ENCODE measurements at regions not wholly inside any gene's neighbourhood (a gene's known extent, or its start where the extent isn't known, plus 50 kb on each side); places are given as distances from the start of the nearest gene placed in this dataset.

GRCh38 chr2:84126084-84126483 is 333.0 kb downstream of the SUCLG1 start:
- H3K27me3 ChIP-seq (ENCODE audit: control insufficient read depth, insufficient read depth, low read length), result no peaks in the 10 kb centered on the region
- ChIA-PET CTCF (no interaction called here), POLR2A (no interaction called here)
- no peak overlapping the region for H3K27ac ChIP-seq (ENCODE audit: low read length)
- in situ Hi-C loops (cut with HindIII; ENCODE audit: low pct_unique_long_range_greater_than_20kb, low sequenced_read_pairs), result no loop called here
- ATAC-seq, result no peak
- H3K4me3 ChIP-seq (ENCODE audit: low read depth in 2 of 2, low read length in 2 of 2), result no peak overlapping the region
- BruUV-seq (replicated peaks), result no TSS peak
- no peak for DNase-seq (ENCODE audit: low read depth, low spot score)
- no peaks in the 10 kb centered on the region for H3K4me1 ChIP-seq (ENCODE audit: control insufficient read depth, insufficient read depth, low read length)
- TF ChIP-seq REST (IDR thresholded peaks at IDR 0.05; ENCODE audit: insufficient read depth in 1 of 2, low read depth in 2 of 2, low read length in 1 of 2), result no peak
- TF ChIP-seq TCF7L2 (IDR thresholded peaks at IDR 0.05; ENCODE audit: low read depth, low read length), result no peak
- TF ChIP-seq POLR2AphosphoS5 (IDR thresholded peaks at IDR 0.05; ENCODE audit: low read depth, low read length), result no peak
- no peak for TF ChIP-seq CTCF (IDR thresholded peaks at IDR 0.05)
- no peak for TF ChIP-seq SIN3A (IDR thresholded peaks at IDR 0.05; ENCODE audit: borderline replicate concordance, insufficient read depth, low read depth, low read length)
- no peaks in the 10 kb centered on the region for H3K36me3 ChIP-seq (ENCODE audit: control insufficient read depth, insufficient read depth, low read length)
- intact Hi-C loops (cut with micrococcal nuclease; ENCODE audit: unreplicated experiment), result no loop called here
- H3K9me3 ChIP-seq (ENCODE audit: control insufficient read depth, insufficient read depth, low read depth, low read length), result no peaks in the 10 kb centered on the region

- POLR2A ChIA-PET, result no interaction called here
- intact Hi-C loops (cut with micrococcal nuclease; ENCODE audit: unreplicated experiment) (no loop called here), in situ Hi-C loops (cut with HindIII; ENCODE audit: low pct_unique_long_range_greater_than_20kb, low sequenced_read_pairs) (no loop called here)
- Histone ChIP-seq H3K27me3 (ENCODE audit: control insufficient read depth, insufficient read depth, low read length) (no peaks in the 10 kb centered on the region), H3K36me3 (ENCODE audit: control insufficient read depth, insufficient read depth, low read length) (no peaks in the 10 kb centered on the region), H3K4me1 (ENCODE audit: control insufficient read depth, insufficient read depth, low read length) (no peaks in the 10 kb centered on the region), H3K27ac (ENCODE audit: low read length) (no peak overlapping the region), H3K9me3 (ENCODE audit: control insufficient read depth, insufficient read depth, low read depth, low read length) (no peaks in the 10 kb centered on the region), H3K4me3 (ENCODE audit: low read depth in 2 of 2, low read length in 2 of 2) (no peak overlapping the region)
- DNase-seq (ENCODE audit: low read depth, low spot score), result no peak
- ATAC-seq, result no peak
- CTCF ChIA-PET, result no interaction called here
- TF ChIP-seq SIN3A (IDR thresholded peaks at IDR 0.05; ENCODE audit: borderline replicate concordance, insufficient read depth, low read depth, low read length), result no peak
- TF ChIP-seq TCF7L2 (IDR thresholded peaks at IDR 0.05; ENCODE audit: low read depth, low read length), result no peak
- TF ChIP-seq POLR2AphosphoS5 (IDR thresholded peaks at IDR 0.05; ENCODE audit: low read depth, low read length), result no peak
- TF ChIP-seq CTCF (IDR thresholded peaks at IDR 0.05), result no peak
- no peak for TF ChIP-seq REST (IDR thresholded peaks at IDR 0.05; ENCODE audit: insufficient read depth in 1 of 2, low read depth in 2 of 2, low read length in 1 of 2)
- BruUV-seq (replicated peaks), result no TSS peak
These were observed 342.9 kb downstream of the SUCLG1 start for GRCh38 chr2:84116143-84116542.

All from Panc1 (cell line).